HFFc6 (cell line): ENCODE measurements at regions not wholly inside any gene's neighbourhood (a gene's known extent, or its start where the extent isn't known, plus 50 kb on each side); places are given as distances from the start of the nearest gene placed in this dataset.

Experiments used
- DNase-seq: peaks from one replicate; pipeline ENCODE4 v3.0.0-alpha.2; 2018
- H3K27ac Mint-ChIP-seq: 2 replicates; pipeline ENCODE4 v1.8.0; 2020; ENCODE audit warnings: mild to moderate bottlenecking, mixed read lengths
- H3K27me3 Mint-ChIP-seq: 2 replicates; pipeline ENCODE4 v1.8.0; 2021; ENCODE audit warnings: mild to moderate bottlenecking, moderate library complexity, mixed read lengths; ENCODE audit not compliant: insufficient read depth
- H3K36me3 Mint-ChIP-seq: 2 replicates; pipeline ENCODE4 v1.8.0; 2021; ENCODE audit warnings: low read depth, mixed read lengths
- H3K4me1 Mint-ChIP-seq: 2 replicates; pipeline ENCODE4 v1.8.0; 2020; ENCODE audit warnings: low read depth, mixed read lengths
- H3K4me3 Mint-ChIP-seq: 2 replicates; pipeline ENCODE4 v1.8.0; 2020; ENCODE audit warnings: mild to moderate bottlenecking, moderate library complexity, mixed read lengths
- H3K9me3 Mint-ChIP-seq: 2 replicates; pipeline ENCODE4 v1.8.0; 2020; ENCODE audit warnings: mild to moderate bottlenecking, mixed read lengths
- TF ChIP-seq, protein P1 (sequence below): fragments of 200-600 bp; sonication (generic); IDR thresholded peaks from 2 replicates; pipeline ENCODE4 v1.5.0; 2021; ENCODE audit warnings: antibody characterized with exemption, mild to moderate bottlenecking

DNA sequence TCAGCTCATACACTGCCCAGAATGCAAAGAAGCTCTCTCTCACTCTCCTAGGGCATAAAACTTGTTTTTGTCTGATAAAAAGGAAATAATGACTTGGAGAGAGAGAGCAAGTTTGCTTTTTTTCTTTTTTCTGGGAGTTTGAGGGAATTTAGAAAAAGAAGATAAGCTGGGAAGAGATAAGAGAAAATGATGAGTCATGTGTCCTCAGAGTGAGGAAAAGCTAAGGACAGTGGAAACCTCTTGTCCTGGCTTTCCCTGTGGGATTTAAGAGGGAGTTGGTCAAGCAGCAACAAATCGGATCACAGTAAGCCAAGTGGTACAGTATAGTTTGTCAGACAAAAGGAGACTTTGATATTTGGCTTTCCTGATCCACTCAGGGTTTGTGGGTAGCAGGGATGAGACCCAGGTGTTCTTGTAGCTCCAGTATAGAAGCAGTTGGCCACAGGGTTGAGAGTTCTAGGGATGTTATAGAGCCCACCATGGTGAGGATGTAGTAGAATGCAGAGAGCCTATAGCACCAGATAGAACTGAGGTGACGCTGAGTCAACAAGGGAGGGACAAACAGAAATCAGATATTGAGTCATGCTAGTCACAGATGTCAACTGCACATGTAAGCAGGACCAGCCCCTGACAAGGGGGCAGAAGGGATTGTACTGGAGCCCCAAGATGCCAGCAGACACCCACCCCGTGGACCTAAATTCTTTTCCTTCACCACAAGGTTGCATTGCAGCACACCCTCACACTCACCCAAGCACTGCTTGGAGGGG is 219.3 kb upstream of the TAC1 start:
- H3K27me3 Mint-ChIP-seq: no peaks in the 10 kb centered on the region; the same call in 1 of the 2 replicates
- H3K4me3 Mint-ChIP-seq: no peak overlapping the region
- no peaks in the 10 kb centered on the region for H3K36me3 Mint-ChIP-seq
- TF ChIP-seq, protein P1, sequence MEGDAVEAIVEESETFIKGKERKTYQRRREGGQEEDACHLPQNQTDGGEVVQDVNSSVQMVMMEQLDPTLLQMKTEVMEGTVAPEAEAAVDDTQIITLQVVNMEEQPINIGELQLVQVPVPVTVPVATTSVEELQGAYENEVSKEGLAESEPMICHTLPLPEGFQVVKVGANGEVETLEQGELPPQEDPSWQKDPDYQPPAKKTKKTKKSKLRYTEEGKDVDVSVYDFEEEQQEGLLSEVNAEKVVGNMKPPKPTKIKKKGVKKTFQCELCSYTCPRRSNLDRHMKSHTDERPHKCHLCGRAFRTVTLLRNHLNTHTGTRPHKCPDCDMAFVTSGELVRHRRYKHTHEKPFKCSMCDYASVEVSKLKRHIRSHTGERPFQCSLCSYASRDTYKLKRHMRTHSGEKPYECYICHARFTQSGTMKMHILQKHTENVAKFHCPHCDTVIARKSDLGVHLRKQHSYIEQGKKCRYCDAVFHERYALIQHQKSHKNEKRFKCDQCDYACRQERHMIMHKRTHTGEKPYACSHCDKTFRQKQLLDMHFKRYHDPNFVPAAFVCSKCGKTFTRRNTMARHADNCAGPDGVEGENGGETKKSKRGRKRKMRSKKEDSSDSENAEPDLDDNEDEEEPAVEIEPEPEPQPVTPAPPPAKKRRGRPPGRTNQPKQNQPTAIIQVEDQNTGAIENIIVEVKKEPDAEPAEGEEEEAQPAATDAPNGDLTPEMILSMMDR: no peak
- peaks cover 19% of the 10 kb centered on the region for H3K9me3 Mint-ChIP-seq
- no peak overlapping the region for H3K27ac Mint-ChIP-seq
- no peak for DNase-seq
- H3K4me1 Mint-ChIP-seq: no peaks in the 10 kb centered on the region

DNA sequence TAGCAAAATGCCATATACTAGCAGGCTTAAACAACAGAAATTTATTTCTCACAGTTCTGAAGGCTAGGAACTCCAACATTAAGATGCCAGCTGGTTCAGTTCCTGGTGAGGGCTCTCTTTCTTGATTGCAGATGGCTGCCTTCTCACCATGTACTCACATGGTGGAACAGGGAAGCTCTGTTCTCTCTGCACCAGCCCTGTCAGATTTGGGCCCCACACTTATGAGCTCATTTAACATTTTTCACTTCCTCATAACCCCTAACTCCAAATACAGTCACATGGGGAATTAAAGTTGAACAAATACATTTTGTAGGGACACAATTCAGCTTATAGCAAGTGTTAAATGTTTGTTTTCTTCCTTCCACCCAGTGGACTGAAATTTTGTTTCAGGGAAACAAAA is 218.6 kb upstream of the TAC1 start:
- no peaks in the 10 kb centered on the region for H3K4me1 Mint-ChIP-seq
- no peak for DNase-seq
- no peak overlapping the region for H3K27ac Mint-ChIP-seq
- no peak overlapping the region for H3K4me3 Mint-ChIP-seq
- H3K36me3 Mint-ChIP-seq: no peaks in the 10 kb centered on the region
- TF ChIP-seq, protein P1: no peak
- H3K9me3 Mint-ChIP-seq: peaks cover 19% of the 10 kb centered on the region
- H3K27me3 Mint-ChIP-seq: no peaks in the 10 kb centered on the region; the same call in 1 of the 2 replicates

DNA sequence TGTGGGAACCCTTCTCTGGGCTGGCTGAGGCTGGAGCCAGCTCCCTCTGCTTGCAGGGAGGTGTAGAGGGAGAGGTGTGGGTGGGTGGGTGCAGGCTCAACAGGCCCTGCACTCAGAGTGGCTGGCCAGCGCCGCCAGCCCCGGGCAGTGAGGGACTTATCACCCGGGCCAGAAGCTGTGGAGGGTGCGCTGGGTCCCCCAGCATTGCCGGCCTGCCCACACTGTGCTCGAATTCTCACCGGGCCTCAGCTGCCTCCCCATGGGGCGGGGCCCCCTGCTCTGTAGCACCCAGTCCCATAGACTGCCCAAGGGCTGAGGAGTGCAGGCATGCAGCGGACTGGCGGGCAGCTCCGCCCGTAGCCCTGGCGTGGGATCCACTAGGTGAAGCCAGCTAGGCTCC is 190.7 kb upstream of the TAC1 start:
- Mint-ChIP-seq H3K4me3 (no peak overlapping the region), H3K27me3 (no peaks in the 10 kb centered on the region), H3K4me1 (no peaks in the 10 kb centered on the region), H3K36me3 (no peaks in the 10 kb centered on the region), H3K27ac (no peak overlapping the region), H3K9me3 (peaks cover 53% of the 10 kb centered on the region)
- TF ChIP-seq, protein P1: no peak
- DNase-seq: no peak

DNA sequence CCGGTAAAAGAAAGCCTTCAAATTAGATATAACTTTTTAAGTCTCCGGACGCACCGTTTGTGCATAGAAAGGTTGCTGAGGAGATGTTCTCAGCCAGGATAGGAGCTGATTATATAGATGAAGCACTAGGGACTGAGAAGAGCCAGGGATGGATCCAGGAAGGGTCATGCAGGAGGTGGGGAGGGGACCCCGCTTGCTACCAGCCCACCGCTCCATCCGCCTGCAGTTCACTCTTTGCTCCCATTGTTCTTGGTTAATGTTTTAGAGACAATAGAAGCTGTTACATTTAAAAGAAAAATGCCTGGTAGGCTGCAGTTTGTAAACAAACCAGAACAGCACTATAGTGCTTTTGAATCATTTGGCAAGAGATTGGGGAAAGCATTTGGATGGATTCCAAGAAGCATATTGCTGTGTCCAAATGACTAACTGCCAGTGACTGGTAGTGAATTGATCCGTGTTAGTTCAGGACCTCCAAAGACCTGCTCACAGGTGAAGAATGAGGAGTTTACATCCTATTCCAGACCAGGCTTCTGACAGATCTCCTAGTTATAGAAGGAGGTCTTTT is 175.9 kb upstream of the TAC1 start:
- no peaks in the 10 kb centered on the region; the same call in 1 of the 2 replicates for H3K27me3 Mint-ChIP-seq
- H3K4me1 Mint-ChIP-seq: no peaks in the 10 kb centered on the region
- DNase-seq: no peak
- no peak overlapping the region for H3K27ac Mint-ChIP-seq
- H3K4me3 Mint-ChIP-seq: no peak overlapping the region
- H3K9me3 Mint-ChIP-seq: peaks cover 53% of the 10 kb centered on the region
- TF ChIP-seq, protein P1: no peak
- H3K36me3 Mint-ChIP-seq: peaks cover 4% of the 10 kb centered on the region; the same call in 1 of the 2 replicates

DNA sequence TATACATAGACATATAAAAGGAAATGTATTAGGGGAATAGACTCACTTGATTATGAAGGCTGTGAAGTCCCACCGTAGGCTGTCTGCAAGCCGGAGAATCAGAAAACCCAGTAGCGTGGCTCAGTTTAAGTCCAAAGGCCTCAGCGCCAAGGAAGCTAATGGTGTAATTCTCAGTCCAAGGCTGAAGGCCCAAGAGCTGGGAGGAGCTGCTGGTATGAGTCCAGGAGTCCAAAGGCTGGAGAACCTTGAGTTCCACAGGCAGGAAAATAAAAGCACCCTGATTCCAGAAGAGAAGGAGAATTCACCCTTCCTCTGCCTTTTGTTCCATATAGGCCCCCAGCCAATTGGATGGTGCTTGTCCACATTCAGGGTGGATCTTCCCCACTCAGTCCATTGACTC is 166.2 kb upstream of the TAC1 start:
- TF ChIP-seq, protein P1: no peak
- no peaks in the 10 kb centered on the region for H3K4me1 Mint-ChIP-seq
- H3K27me3 Mint-ChIP-seq: no peaks in the 10 kb centered on the region
- no peak for DNase-seq
- no peak overlapping the region for H3K27ac Mint-ChIP-seq
- H3K9me3 Mint-ChIP-seq: peaks cover 66% of the 10 kb centered on the region
- no peaks in the 10 kb centered on the region for H3K36me3 Mint-ChIP-seq
- H3K4me3 Mint-ChIP-seq: no peak overlapping the region
